Esophagus squamous epithelium (tissue), 5 donors: ENCODE measurements at regions not wholly inside any gene's neighbourhood (a gene's known extent, or its start where the extent isn't known, plus 50 kb on each side); places are given as distances from the start of the nearest gene placed in this dataset.

Experiments
- DNase-seq: peaks from one replicate; lab custom pipeline; 2025; lab: John Stamatoyannopoulos, UW
- H3K27ac ChIP-seq, 4 donors: fragments of 200-600 bp; sonication (generic); one replicate each; pipeline ENCODE4 v1.5.1; 2016 to 2019; ENCODE audit warnings: mild to moderate bottlenecking in 1 of 4
- H3K27me3 ChIP-seq, 4 donors: fragments of 200-600 bp; sonication (generic); 1 replicate in 3 of 4; 2 replicates in 1 of 4; pipeline versions ENCODE4 v1.5.1 to v1.6.0; 2017 to 2021; ENCODE audit warnings: antibody characterized with exemption in 1 of 4
- H3K36me3 ChIP-seq, 3 donors: fragments of 200-600 bp; sonication (generic); one replicate each; pipeline ENCODE4 v1.5.1; 2016 to 2019
- H3K4me1 ChIP-seq, 3 donors: fragments of 200-600 bp; sonication (generic); one replicate each; pipeline ENCODE4 v1.5.1; 2017 to 2019
- H3K4me3 ChIP-seq, 4 donors: fragments of 200-600 bp; sonication (generic); 1 replicate in 3 of 4; 2 replicates in 1 of 4; pipeline ENCODE4 v1.5.1; 2016 to 2019; ENCODE audit warnings: mild to moderate bottlenecking in 2 of 4, moderate library complexity in 1 of 4
- H3K9me3 ChIP-seq, 3 donors: fragments of 200-600 bp; sonication (generic); one replicate each; pipeline ENCODE4 v1.5.1; 2016 to 2019
- CTCF ChIP-seq, 6 experiments: fragments of 450-650 bp in 4 of 6; fragments of 200-600 bp in 2 of 6; sonication (generic) in 2 of 6; IDR thresholded peaks; one replicate each; pipeline ENCODE4 v1.5.1; 2016 to 2019; ENCODE audit warnings: antibody characterized with exemption in 6 of 6, mild to moderate bottlenecking in 4 of 6, moderate library complexity in 4 of 6
- POLR2A ChIP-seq, 4 donors: fragments of 450-650 bp; IDR thresholded peaks; one replicate each; pipeline ENCODE4 v1.6.1; 2017; ENCODE audit warnings: antibody characterized with exemption in 4 of 4, mild to moderate bottlenecking in 4 of 4, moderate library complexity in 3 of 4
- WGBS, 2 donors: methylation state at CpG; one replicate each; pipeline ENCODE4 v1.1.5; 2018; 5-methylcytosine and 5-hydroxymethylcytosine counted together
- intact Hi-C: fragments of 100-400 bp; cut with DNase I; formaldehyde crosslinking; loops from one replicate; pipeline ENCODE4 v1.15.0; 2022
- donor health status: DM: yes; HTN: yes; CAD: no.

- intact Hi-C loops = loop anchor here (10.0 kb wide), 1 partner anchor 75 kb away; no protein-coding TSS in a partner anchor
- DNase-seq = no peak
- Histone ChIP-seq H3K27me3 (no peaks in the 10 kb centered on the region), H3K4me1 (peaks cover 0 to 9% (median 0%) of the 10 kb centered on the region in 3 donors), H3K36me3 (no peaks in the 10 kb centered on the region), H3K4me3 (no peak overlapping the region), H3K27ac (no peak overlapping the region), H3K9me3 (no peaks in the 10 kb centered on the region)
- WGBS, 2 donors = 85 to 92% methylated on average over 1 of the region's 1 CpG
- TF ChIP-seq CTCF (IDR thresholded peaks at IDR 0.05) (no peak), POLR2A (IDR thresholded peaks at IDR 0.05) (no peak)
These were observed 69.4 kb upstream of the CAV2 start for GRCh38 chr7:116429986-116430619.

- Histone ChIP-seq H3K4me1 (peaks cover 0 to 6% (median 0%) of the 10 kb centered on the region in 3 donors), H3K4me3 (no peak overlapping the region), H3K9me3 (no peaks in the 10 kb centered on the region), H3K27me3 (no peaks in the 10 kb centered on the region), H3K27ac (no peak overlapping the region), H3K36me3 (no peaks in the 10 kb centered on the region)
- no peak for TF ChIP-seq CTCF (IDR thresholded peaks at IDR 0.05)
- no peak for TF ChIP-seq POLR2A (IDR thresholded peaks at IDR 0.05)
- intact Hi-C loops = loop anchor here (10.0 kb wide), 1 partner anchor 77 kb away; no protein-coding TSS in a partner anchor
- WGBS, 2 donors = 89 to 91% methylated on average over 6 of the region's 6 CpGs
- no peak for DNase-seq
These were observed 67.6 kb upstream of the CAV2 start for GRCh38 chr7:116431787-116432526.

- TF ChIP-seq CTCF (IDR thresholded peaks at IDR 0.05) = no peak
- TF ChIP-seq POLR2A (IDR thresholded peaks at IDR 0.05) = no peak
- intact Hi-C loops = loop anchor here (10.0 kb wide), 1 partner anchor 78 kb away; no protein-coding TSS in a partner anchor
- no peak overlapping the region for H3K4me3 ChIP-seq
- WGBS, 2 donors = 63 to 87% methylated on average over 2 of the region's 2 CpGs
- no peaks in the 10 kb centered on the region for H3K36me3 ChIP-seq
- H3K27ac ChIP-seq = no peak overlapping the region
- no peak for DNase-seq
- H3K4me1 ChIP-seq = peaks cover 0 to 6% (median 0%) of the 10 kb centered on the region in 3 donors
- no peaks in the 10 kb centered on the region for H3K27me3 ChIP-seq
- no peaks in the 10 kb centered on the region for H3K9me3 ChIP-seq
These were observed 67.0 kb upstream of the CAV2 start for GRCh38 chr7:116432527-116432916.

GRCh38 chr7:116433246-116433645 is 66.3 kb upstream of the CAV2 start:
- Histone ChIP-seq H3K27me3 (no peaks in the 10 kb centered on the region), H3K4me1 (peaks cover 0 to 6% (median 0%) of the 10 kb centered on the region in 3 donors), H3K4me3 (no peak overlapping the region), H3K27ac (no peak overlapping the region), H3K9me3 (no peaks in the 10 kb centered on the region), H3K36me3 (no peaks in the 10 kb centered on the region)
- intact Hi-C loops = loop anchor here (10.0 kb wide), 1 partner anchor 78 kb away; no protein-coding TSS in a partner anchor
- TF ChIP-seq CTCF (IDR thresholded peaks at IDR 0.05) = no peak
- TF ChIP-seq POLR2A (IDR thresholded peaks at IDR 0.05) = no peak
- no peak for DNase-seq
- 42 to 43% methylated on average over 1 of the region's 1 CpG for WGBS, 2 donors

- no peak for TF ChIP-seq CTCF (IDR thresholded peaks at IDR 0.05)
- TF ChIP-seq POLR2A (IDR thresholded peaks at IDR 0.05) = no peak
- Histone ChIP-seq H3K9me3 (no peaks in the 10 kb centered on the region), H3K27ac (no peak overlapping the region), H3K4me3 (no peak overlapping the region), H3K4me1 (peaks cover 0 to 6% (median 0%) of the 10 kb centered on the region in 3 donors), H3K36me3 (no peaks in the 10 kb centered on the region), H3K27me3 (no peaks in the 10 kb centered on the region)
- DNase-seq = no peak
- WGBS, 2 donors = 84 to 89% methylated on average over 1 of the region's 1 CpG
- intact Hi-C loops = loop anchor here (10.0 kb wide), 1 partner anchor 80 kb away; no protein-coding TSS in a partner anchor
These were observed 64.7 kb upstream of the CAV2 start for GRCh38 chr7:116434820-116435341.
